ENCODE measurements at regions not wholly inside any gene's neighbourhood (a gene's known extent, or its start where the extent isn't known, plus 50 kb on each side); places are given as distances from the start of the nearest gene placed in this dataset.

- no peak for DNase-seq (ENCODE audit: low read depth in 1 of 2, low spot score in 1 of 2)
- Histone ChIP-seq H3K4me1 (ENCODE audit: low read depth) (no peaks in the 10 kb centered on the region), H3K27me3 (no peaks in the 10 kb centered on the region), H3K36me3 (no peaks in the 10 kb centered on the region), H3K9me3 (ENCODE audit: low read depth) (no peaks in the 10 kb centered on the region), H3K4me3 (no peak overlapping the region), H3K27ac (no peak overlapping the region)
- TF ChIP-seq CTCF (IDR thresholded peaks at IDR 0.05; ENCODE audit: low read depth, low read length), result no peak
Measured at GRCh38 chr10:112087953-112088456, 95.6 kb downstream of the GPAM start.

GRCh38 chr10:112091703-112092102 lies 91.9 kb downstream of the GPAM start:
- no peak for TF ChIP-seq CTCF (IDR thresholded peaks at IDR 0.05; ENCODE audit: low read depth, low read length)
- Histone ChIP-seq H3K4me3 (no peak overlapping the region), H3K36me3 (no peaks in the 10 kb centered on the region), H3K4me1 (ENCODE audit: low read depth) (no peaks in the 10 kb centered on the region), H3K27ac (no peak overlapping the region), H3K9me3 (ENCODE audit: low read depth) (no peaks in the 10 kb centered on the region), H3K27me3 (no peaks in the 10 kb centered on the region)
- no peak for DNase-seq (ENCODE audit: low read depth in 1 of 2, low spot score in 1 of 2)

GRCh38 chr10:112092519-112092918 lies 91.0 kb downstream of the GPAM start:
- TF ChIP-seq CTCF (IDR thresholded peaks at IDR 0.05; ENCODE audit: low read depth, low read length), result no peak
- no peak overlapping the region for H3K27ac ChIP-seq

GRCh38 chr10:112094984-112095383 lies 88.6 kb downstream of the GPAM start:
- H3K4me1 ChIP-seq (ENCODE audit: low read depth), result no peaks in the 10 kb centered on the region
- no peak overlapping the region for H3K4me3 ChIP-seq
- no peak overlapping the region for H3K27ac ChIP-seq
- H3K36me3 ChIP-seq, result no peaks in the 10 kb centered on the region
- no peaks in the 10 kb centered on the region for H3K27me3 ChIP-seq
- no peak for TF ChIP-seq CTCF (IDR thresholded peaks at IDR 0.05; ENCODE audit: low read depth, low read length)
- no peak for DNase-seq (ENCODE audit: low read depth in 1 of 2, low spot score in 1 of 2)
- no peaks in the 10 kb centered on the region for H3K9me3 ChIP-seq (ENCODE audit: low read depth)

More at GRCh38 chr10:112092519-112092918, 91.0 kb downstream of the GPAM start:
- Histone ChIP-seq H3K9me3 (ENCODE audit: low read depth) (no peaks in the 10 kb centered on the region), H3K27me3 (no peaks in the 10 kb centered on the region), H3K4me1 (ENCODE audit: low read depth) (no peaks in the 10 kb centered on the region), H3K36me3 (no peaks in the 10 kb centered on the region), H3K4me3 (no peak overlapping the region)
- DNase-seq (ENCODE audit: low read depth in 1 of 2, low spot score in 1 of 2), result no peak

- no peaks in the 10 kb centered on the region for H3K36me3 ChIP-seq
- DNase-seq (ENCODE audit: low read depth in 1 of 2, low spot score in 1 of 2), result no peak
- H3K9me3 ChIP-seq (ENCODE audit: low read depth), result no peaks in the 10 kb centered on the region
- no peak overlapping the region for H3K4me3 ChIP-seq
- no peak for TF ChIP-seq CTCF (IDR thresholded peaks at IDR 0.05; ENCODE audit: low read depth, low read length)
- H3K27me3 ChIP-seq, result no peaks in the 10 kb centered on the region
- no peak overlapping the region for H3K27ac ChIP-seq
- H3K4me1 ChIP-seq (ENCODE audit: low read depth), result no peaks in the 10 kb centered on the region
Measured at GRCh38 chr10:112095731-112096130, 87.8 kb downstream of the GPAM start.

GRCh38 chr10:112098682-112099081 lies 84.9 kb downstream of the GPAM start:
- no peaks in the 10 kb centered on the region for H3K4me1 ChIP-seq (ENCODE audit: low read depth)
- H3K36me3 ChIP-seq, result no peaks in the 10 kb centered on the region
- TF ChIP-seq CTCF (IDR thresholded peaks at IDR 0.05; ENCODE audit: low read depth, low read length), result no peak
- H3K27ac ChIP-seq, result no peak overlapping the region
- DNase-seq (ENCODE audit: low read depth in 1 of 2, low spot score in 1 of 2), result no peak
- H3K4me3 ChIP-seq, result no peak overlapping the region
- no peaks in the 10 kb centered on the region for H3K27me3 ChIP-seq
- H3K9me3 ChIP-seq (ENCODE audit: low read depth), result no peaks in the 10 kb centered on the region

All from cardiac muscle cell (in vitro differentiated cells and primary cell).